ENCODE measurements at regions not wholly inside any gene's neighbourhood (a gene's known extent, or its start where the extent isn't known, plus 50 kb on each side); places are given as distances from the start of the nearest gene placed in this dataset.
A peak's percentile ranks its signal among the peaks of the same experiment; 100 is the strongest.
"Not testable (repeated sequence)": the region's sequence is repeated elsewhere in the genome, so short reads cannot be mapped to it uniquely, and the experiment has no call there.

DNA sequence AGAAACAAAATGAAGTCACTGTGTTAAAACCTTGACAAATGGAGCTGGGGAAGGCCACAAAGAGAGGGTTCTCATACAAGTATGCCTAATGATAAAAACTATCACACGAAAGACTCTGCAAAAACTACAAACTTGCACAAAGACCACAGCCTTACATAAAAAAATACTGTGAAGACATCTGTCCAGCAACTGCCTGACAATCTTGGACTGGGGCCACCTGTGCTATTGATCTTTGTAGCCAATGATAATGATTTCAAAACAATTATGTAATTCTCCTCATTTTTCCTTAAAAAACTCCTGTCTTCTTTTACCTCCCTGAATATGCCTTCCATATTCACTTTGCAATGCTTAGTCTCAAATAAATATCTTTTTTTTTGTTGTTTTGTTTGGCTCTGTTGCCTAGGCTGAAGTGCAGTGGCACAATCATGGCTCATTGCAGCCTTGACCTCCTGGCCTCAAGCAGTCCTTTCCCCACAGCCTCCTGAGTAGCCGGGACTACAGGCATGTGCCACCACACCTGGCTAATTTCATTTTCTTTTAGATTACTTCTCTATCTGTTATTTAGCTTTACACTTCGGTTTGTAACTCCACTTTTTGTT, 79.4 kb upstream of the RHOU start:
- TF ChIP-seq SP1 (IDR thresholded peaks at IDR 0.05) (no peak), FOXA1 (IDR thresholded peaks at IDR 0.05) (no peak)
- ChIA-PET POLR2A (no interaction called here), CTCF (no interaction called here)
- DNase-seq (ENCODE audit: extremely low spot score), result no peak

DNA sequence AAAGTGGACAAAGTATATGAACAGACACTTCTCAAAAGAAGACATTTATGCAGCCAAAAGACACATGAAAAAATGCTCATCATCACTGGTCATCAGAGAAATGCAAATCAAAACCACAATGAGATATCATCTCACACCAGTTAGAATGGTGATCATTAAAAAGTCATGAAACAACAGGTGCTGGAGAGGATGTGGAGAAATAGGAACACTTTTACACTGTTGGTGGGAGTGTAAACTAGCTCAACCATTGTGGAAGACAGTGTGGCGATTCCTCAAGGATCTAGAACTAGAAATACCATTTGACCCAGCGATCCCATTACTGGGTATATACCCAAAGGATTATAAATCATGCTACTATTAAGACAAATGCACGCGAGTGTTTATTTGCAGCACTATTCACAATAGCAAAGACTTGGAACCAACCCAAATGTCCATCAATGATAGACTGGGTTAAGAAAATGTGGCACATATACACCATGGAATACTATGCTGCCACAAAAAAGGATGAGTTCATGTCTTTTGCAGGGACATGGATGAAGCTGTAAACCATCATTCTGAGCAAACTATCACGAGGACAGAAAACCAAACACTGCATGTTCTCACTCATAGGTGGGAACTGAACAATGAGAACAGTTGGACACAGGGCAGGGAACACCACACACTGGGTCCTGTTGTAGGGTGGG, 73.1 kb upstream of the RHOU start:
- CTCF ChIA-PET; POLR2A ChIA-PET; DNase-seq (ENCODE audit: extremely low spot score): not testable (repeated sequence)

DNA sequence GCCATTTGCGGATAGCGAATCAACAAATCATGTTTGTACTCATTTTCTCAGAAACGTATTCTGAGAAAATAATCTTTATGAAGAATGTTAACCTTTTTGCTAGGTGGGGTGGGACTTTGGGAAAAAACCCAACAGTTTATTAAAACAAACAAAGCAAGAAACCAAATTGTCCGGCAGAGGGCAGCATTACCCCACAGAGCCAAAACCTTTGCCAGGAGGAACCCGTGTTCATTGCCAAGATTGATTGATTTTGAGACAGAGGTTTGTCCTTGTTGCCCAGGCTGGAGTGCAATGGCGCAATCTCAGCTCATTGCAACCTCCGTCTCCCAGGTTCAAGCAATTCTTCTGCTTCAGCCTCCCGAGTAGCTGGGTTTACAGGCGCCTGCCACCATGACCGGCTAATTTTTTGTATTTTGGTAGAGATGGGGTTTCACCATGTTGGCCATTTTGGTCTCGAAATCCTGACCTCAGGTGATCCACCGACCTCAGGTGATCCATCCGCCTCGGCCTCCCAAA, 70.8 kb upstream of the RHOU start:
- ChIA-PET CTCF (interaction anchor here (0.5 to 1.9 kb wide), 9 partner anchors 12 to 652 kb away, joined by 3 to 6 read pairs (median 4); no protein-coding TSS in a partner anchor), POLR2A (no interaction called here)
- peak; percentile 80 for DNase-seq (ENCODE audit: extremely low spot score)
- no peak for TF ChIP-seq LEF1 (IDR thresholded peaks at IDR 0.05; ENCODE audit: borderline replicate concordance)
- TF ChIP-seq, protein P1, sequence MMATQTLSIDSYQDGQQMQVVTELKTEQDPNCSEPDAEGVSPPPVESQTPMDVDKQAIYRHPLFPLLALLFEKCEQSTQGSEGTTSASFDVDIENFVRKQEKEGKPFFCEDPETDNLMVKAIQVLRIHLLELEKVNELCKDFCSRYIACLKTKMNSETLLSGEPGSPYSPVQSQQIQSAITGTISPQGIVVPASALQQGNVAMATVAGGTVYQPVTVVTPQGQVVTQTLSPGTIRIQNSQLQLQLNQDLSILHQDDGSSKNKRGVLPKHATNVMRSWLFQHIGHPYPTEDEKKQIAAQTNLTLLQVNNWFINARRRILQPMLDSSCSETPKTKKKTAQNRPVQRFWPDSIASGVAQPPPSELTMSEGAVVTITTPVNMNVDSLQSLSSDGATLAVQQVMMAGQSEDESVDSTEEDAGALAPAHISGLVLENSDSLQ (IDR thresholded peaks at IDR 0.05), result peak; percentile 92
- no peak for TF ChIP-seq NFRKB (IDR thresholded peaks at IDR 0.05)
- TF ChIP-seq L3MBTL2 (conservative IDR thresholded peaks at IDR 0.05), result no peak
- no peak for TF ChIP-seq FOXA1 (IDR thresholded peaks at IDR 0.05)
- TF ChIP-seq SUZ12 (IDR thresholded peaks at IDR 0.05), result no peak
- TF ChIP-seq CTBP1 (IDR thresholded peaks at IDR 0.05; ENCODE audit: borderline replicate concordance), result 0 out of 2 replicates have a peak, but pooled peaks have one; percentile 35
- TF ChIP-seq FOXK2 (IDR thresholded peaks at IDR 0.05), result no peak
- TF ChIP-seq ARNT (IDR thresholded peaks at IDR 0.05), result no peak
- TF ChIP-seq BHLHE40 (IDR thresholded peaks at IDR 0.05; ENCODE audit: borderline replicate concordance), result no peak

DNA sequence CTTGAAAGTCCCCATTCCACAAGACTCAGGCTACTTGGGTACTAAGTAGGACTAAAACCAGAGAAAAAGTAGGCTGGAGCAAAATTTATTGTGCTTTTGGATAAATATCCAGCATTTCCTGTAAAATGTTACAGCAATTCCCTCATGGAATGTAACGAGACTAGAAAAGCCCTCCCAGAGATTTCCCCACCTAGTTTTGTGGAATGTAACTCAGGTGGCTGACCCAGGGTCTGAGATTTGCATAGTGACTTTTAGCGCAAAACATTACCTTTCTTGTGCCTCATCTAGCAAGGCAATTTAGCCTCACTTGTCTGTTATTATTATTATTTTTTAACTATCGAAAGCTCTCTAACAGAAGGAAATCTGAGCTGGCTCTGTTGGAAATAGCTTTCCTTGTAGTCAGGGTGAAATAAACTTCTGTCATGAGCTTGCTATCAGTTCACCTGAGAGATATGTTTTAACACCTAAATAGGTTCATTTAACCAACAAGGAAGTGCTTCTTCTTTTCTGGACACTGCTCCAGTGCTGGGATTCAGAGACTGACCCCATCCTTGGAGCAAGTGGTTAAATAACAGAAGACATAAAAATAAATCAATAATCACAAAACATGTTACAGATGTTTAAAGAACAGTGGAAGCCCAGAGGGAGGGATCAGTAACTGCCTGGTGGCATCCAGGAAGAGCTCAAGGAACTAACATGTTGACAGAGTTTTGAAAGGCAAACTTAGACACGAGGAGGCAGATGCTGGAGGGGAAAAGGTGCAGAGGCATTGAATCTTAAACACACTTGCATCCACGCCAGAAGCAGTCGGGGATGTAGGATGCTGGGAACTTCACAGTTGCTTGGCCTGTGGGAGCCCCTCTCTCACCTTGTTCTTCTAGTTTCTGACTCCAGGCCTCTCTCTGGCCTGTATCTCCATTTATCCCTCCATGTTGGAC, 68.3 kb upstream of the RHOU start:
- CTCF ChIA-PET, result no interaction called here
- POLR2A ChIA-PET, result no interaction called here
- no peak for TF ChIP-seq FOXM1 (IDR thresholded peaks at IDR 0.05; ENCODE audit: borderline replicate concordance)
- TF ChIP-seq TARDBP (IDR thresholded peaks at IDR 0.05), result no peak
- no peak for TF ChIP-seq ELF4 (IDR thresholded peaks at IDR 0.05)
- no peak for TF ChIP-seq L3MBTL2 (conservative IDR thresholded peaks at IDR 0.05)

DNA sequence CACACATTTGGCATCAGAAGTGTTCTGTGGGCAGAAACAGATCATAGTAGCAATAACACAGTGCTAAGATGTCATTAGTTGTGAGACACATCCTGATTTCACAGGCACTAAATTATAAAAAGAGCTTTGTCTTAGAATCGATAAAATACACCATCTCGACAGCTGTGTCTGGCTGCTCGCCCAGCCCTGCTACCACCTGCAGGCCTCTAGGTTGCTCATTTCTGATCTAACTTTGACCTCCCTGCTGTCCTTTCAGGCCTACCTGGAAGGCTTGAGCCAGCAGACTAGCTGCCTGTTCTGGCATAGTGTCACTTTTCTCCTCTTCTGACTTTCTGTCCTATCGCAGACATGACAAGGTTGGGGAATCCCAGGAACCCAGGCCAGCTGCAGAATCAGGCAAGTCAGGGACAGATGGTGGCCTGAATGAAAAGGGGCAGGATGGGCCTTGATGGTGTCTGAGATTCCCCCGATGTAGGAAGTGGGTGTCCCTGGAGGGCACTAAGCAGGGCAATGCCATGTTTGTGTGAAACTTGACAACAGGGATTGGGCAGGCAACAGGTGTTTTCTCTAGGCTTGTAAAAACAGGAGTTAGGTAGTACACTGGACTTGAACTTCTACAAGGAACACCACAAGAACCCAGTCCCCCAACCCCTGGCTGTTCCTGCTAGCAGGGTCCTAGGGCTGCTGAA, 66.6 kb upstream of the RHOU start:
- no peak for TF ChIP-seq FOXM1 (IDR thresholded peaks at IDR 0.05; ENCODE audit: borderline replicate concordance)
- no peak for TF ChIP-seq CTBP1 (IDR thresholded peaks at IDR 0.05; ENCODE audit: borderline replicate concordance)
- TF ChIP-seq ARNT (IDR thresholded peaks at IDR 0.05), result no peak
- TF ChIP-seq L3MBTL2 (conservative IDR thresholded peaks at IDR 0.05), result no peak
- CTCF ChIA-PET, result interaction anchor here (0.5 to 1.3 kb wide), 3 partner anchors 14 to 559 kb away, joined by 3 to 4 read pairs (median 3); no protein-coding TSS in a partner anchor
- POLR2A ChIA-PET, result no interaction called here
- no peak for DNase-seq (ENCODE audit: extremely low spot score)

More for the DNA sequence above, 68.3 kb upstream of the RHOU start:
- DNase-seq (ENCODE audit: extremely low spot score), result no peak

DNA sequence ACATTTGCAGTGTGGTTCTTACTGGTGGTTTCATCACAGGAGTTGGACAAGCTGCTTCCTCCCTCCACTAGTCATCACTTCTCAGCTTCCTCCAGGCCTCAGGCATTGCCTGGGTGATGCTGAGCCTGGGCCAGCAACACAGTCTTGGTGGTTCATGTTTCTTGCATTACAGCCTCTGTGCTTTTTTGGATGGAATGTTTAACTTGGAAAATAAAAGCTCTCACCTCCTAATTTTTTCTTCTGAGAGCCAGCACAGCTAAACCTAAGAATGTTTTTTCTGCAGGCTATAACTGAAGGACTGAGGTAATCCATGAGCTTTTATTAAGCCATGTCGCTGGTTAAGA, 66.1 kb upstream of the RHOU start:
- no peak for DNase-seq (ENCODE audit: extremely low spot score)
- CTCF ChIA-PET, result no interaction called here
- POLR2A ChIA-PET, result no interaction called here
- no peak for TF ChIP-seq TARDBP (IDR thresholded peaks at IDR 0.05)
- TF ChIP-seq SUZ12 (IDR thresholded peaks at IDR 0.05), result no peak

DNA sequence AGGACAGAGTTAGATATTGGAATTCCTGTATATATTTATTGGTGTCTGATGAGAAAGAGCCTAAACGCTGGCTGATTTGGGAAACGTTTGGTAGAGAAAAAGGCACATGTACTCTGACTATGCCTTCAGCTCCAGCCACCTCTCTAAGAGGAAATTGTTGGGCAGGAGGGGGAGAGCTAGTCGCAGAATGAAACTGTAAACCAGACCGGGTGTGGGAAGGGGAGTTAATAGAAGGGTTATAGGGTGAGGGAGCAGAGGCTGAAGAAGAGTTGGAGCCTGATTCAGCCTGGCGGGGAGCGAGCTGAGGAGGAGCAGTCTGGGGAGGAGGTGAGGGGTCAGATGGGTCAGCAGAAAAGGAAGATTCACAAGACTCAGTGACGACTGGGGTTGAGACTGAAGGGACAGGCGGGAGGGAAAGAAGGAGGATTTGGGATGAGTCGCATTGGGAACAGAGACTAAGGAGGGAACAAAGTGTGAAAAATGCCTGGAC, 54.2 kb upstream of the RHOU start:
- CTCF ChIA-PET, result not testable (repeated sequence)

DNA sequence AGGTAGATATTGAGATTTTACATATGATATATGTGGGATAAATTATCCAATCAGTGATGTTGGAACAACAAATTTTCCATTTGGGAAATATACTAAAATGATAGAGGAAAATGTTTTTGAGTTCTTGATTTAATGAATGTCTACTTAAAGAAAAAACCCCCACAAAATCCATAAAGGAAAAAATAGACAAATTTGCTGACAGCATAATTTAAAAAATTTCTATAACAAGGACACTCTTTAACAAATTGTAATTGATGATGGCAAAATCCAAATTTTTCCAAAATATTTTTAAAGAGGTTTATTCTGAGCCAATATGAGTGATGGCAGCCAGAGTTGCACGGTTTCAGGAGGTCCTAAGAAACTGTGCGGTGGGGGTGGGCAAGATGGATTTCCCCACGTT, 51.9 kb upstream of the RHOU start:
- TF ChIP-seq FOXA1 (IDR thresholded peaks at IDR 0.05) (no peak), NFRKB (IDR thresholded peaks at IDR 0.05) (no peak), FOXM1 (IDR thresholded peaks at IDR 0.05; ENCODE audit: borderline replicate concordance) (no peak), LEF1 (IDR thresholded peaks at IDR 0.05; ENCODE audit: borderline replicate concordance) (no peak), ARNT (IDR thresholded peaks at IDR 0.05) (no peak), CTBP1 (IDR thresholded peaks at IDR 0.05; ENCODE audit: borderline replicate concordance) (no peak), ELF4 (IDR thresholded peaks at IDR 0.05) (no peak)
- DNase-seq (ENCODE audit: extremely low spot score), result no peak
- POLR2A ChIA-PET, result no interaction called here
- CTCF ChIA-PET, result no interaction called here

More for the DNA sequence above, 54.2 kb upstream of the RHOU start:
- POLR2A ChIA-PET; DNase-seq (ENCODE audit: extremely low spot score): not testable (repeated sequence)

Data from HEK293T (cell line).